ENCODE measurements at regions not wholly inside any gene's neighbourhood (a gene's known extent, or its start where the extent isn't known, plus 50 kb on each side); places are given as distances from the start of the nearest gene placed in this dataset.

DNA sequence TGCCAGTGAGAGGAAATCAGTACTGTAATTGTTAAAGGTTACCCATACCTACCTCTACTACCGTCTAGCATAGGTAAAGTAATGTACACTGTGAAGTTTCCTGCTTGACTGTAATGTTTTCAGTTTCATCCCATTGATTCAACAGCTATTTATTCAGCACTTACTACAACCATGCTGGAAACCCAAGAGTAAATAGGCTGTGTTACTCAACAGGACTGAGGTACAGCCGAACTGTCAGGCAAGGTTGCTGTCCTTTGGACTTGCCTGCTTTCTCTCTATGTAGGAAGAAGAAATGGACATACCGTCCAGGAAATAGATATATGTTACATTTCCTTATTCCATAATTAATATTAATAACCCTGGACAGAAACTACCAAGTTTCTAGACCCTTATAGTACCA, 265.5 kb downstream of the NR2F2 start:
- TF ChIP-seq, protein P1, sequence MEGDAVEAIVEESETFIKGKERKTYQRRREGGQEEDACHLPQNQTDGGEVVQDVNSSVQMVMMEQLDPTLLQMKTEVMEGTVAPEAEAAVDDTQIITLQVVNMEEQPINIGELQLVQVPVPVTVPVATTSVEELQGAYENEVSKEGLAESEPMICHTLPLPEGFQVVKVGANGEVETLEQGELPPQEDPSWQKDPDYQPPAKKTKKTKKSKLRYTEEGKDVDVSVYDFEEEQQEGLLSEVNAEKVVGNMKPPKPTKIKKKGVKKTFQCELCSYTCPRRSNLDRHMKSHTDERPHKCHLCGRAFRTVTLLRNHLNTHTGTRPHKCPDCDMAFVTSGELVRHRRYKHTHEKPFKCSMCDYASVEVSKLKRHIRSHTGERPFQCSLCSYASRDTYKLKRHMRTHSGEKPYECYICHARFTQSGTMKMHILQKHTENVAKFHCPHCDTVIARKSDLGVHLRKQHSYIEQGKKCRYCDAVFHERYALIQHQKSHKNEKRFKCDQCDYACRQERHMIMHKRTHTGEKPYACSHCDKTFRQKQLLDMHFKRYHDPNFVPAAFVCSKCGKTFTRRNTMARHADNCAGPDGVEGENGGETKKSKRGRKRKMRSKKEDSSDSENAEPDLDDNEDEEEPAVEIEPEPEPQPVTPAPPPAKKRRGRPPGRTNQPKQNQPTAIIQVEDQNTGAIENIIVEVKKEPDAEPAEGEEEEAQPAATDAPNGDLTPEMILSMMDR (IDR thresholded peaks at IDR 0.05): no peak
- TF ChIP-seq POLR2A (IDR thresholded peaks at IDR 0.05): no peak
